Mesendoderm (in vitro differentiated cells): ENCODE measurements at regions not wholly inside any gene's neighbourhood (a gene's known extent, or its start where the extent isn't known, plus 50 kb on each side); places are given as distances from the start of the nearest gene placed in this dataset.

Source experiments
- DNase-seq: peaks from one replicate; pipeline ENCODE4 v3.0.0; 2013
- H2AK5ac ChIP-seq: 2 replicates; pipeline ENCODE4 v1.6.1; 2013; ENCODE audit warnings: low read length, inconsistent platforms
- H2BK120ac ChIP-seq: 2 replicates; pipeline ENCODE4 v1.6.1; 2013; ENCODE audit warnings: low read depth, mild to moderate bottlenecking, low read length, moderate library complexity, mixed read lengths
- H2BK15ac ChIP-seq: replicated peaks from 2 replicates; pipeline ENCODE4 v1.6.1; 2013; ENCODE audit warnings: low read depth, mild to moderate bottlenecking, moderate library complexity
- H2BK5ac ChIP-seq: 2 replicates; pipeline ENCODE4 v1.6.1; 2013; ENCODE audit warnings: low read length, inconsistent platforms
- H3K18ac ChIP-seq: 2 replicates; pipeline ENCODE4 v1.6.1; 2013; ENCODE audit warnings: mild to moderate bottlenecking, low read length, mixed read lengths
- H3K23ac ChIP-seq: one replicate; pipeline ENCODE4 v1.6.1; 2013; ENCODE audit warnings: low read length
- H3K27ac ChIP-seq: 2 replicates; pipeline ENCODE4 v1.5.1; 2013; ENCODE audit warnings: low read depth, mild to moderate bottlenecking, inconsistent platforms, low read length, moderate library complexity
- H3K27me3 ChIP-seq: 2 replicates; pipeline ENCODE4 v1.6.1; 2013; ENCODE audit warnings: low read length, control low read depth, mild to moderate bottlenecking, inconsistent platforms; ENCODE audit not compliant: insufficient read depth, poor library complexity
- H3K36me3 ChIP-seq: 2 replicates; pipeline ENCODE4 v1.6.1; 2013; ENCODE audit warnings: low read length, inconsistent platforms; ENCODE audit not compliant: control insufficient read depth, insufficient read depth
- H3K4ac ChIP-seq: one replicate; pipeline ENCODE4 v1.6.1; 2013; ENCODE audit warnings: low read depth, mild to moderate bottlenecking, low read length, moderate library complexity
- H3K4me1 ChIP-seq: 2 replicates; pipeline ENCODE4 v1.6.1; 2013; ENCODE audit warnings: low read depth, low read length, inconsistent platforms; ENCODE audit not compliant: control insufficient read depth
- H3K4me2 ChIP-seq: 2 replicates; pipeline ENCODE4 v1.6.1; 2013; ENCODE audit warnings: low read length
- H3K4me3 ChIP-seq: 2 replicates; pipeline ENCODE4 v1.5.1; 2013; ENCODE audit warnings: mild to moderate bottlenecking, low read length
- H3K56ac ChIP-seq: one replicate; pipeline ENCODE4 v1.6.1; 2013; ENCODE audit warnings: low read length
- H3K79me1 ChIP-seq: 2 replicates; pipeline ENCODE4 v1.6.1; 2013; ENCODE audit warnings: low read length, inconsistent platforms
- H3K79me2 ChIP-seq: 2 replicates; pipeline ENCODE4 v1.6.1; 2013; ENCODE audit warnings: mild to moderate bottlenecking, low read length; ENCODE audit not compliant: control insufficient read depth, insufficient read depth
- H3K9ac ChIP-seq: 2 replicates; pipeline ENCODE4 v1.6.1; 2013; ENCODE audit warnings: low read length, inconsistent platforms
- H4K5ac ChIP-seq: one replicate; pipeline ENCODE4 v1.6.1; 2013; ENCODE audit warnings: low read length
- H4K8ac ChIP-seq: one replicate; pipeline ENCODE4 v1.6.1; 2013; ENCODE audit warnings: low read depth, mild to moderate bottlenecking, control low read depth, low read length, moderate library complexity
- WGBS: extraction: QIAGEN DNeasy Blood & Tissue Kit; methylation state at CpG from one replicate; pipeline ENCODE4 v1.1.7; 2013; ENCODE audit warnings: low lambda C conversion rate, missing lambda C conversion rate; ENCODE audit not compliant: insufficient coverage; ENCODE audit errors: extremely low coverage; 5-methylcytosine and 5-hydroxymethylcytosine counted together

DNA sequence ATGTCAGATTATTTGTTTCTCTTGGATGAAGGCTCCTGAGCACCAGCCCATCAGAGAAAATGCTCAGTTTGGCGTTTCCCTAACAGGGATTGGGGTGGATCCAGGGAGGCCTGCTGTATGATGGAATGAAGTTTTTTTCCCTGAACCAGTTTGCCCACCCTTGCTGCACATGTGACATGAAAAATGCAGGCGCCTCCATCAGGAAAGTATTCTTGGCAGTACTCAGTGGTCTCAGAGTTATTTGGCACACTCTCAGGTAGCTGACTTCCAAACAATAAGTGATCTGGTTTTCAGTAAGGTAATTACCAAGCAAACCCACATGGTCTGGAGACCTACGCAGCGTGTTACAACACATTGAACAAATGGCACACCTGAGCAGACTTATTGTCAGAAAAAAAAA, 254.9 kb downstream of the PAX3 start:
- Histone ChIP-seq H3K56ac (no peak overlapping the region), H3K27me3 (no peaks in the 10 kb centered on the region), H3K23ac (no peak overlapping the region), H3K79me2 (no peaks in the 10 kb centered on the region), H2AK5ac (no peak overlapping the region), H3K4me3 (no peak overlapping the region), H3K4me2 (no peak overlapping the region), H3K4me1 (no peaks in the 10 kb centered on the region), H4K8ac (no peak overlapping the region), H2BK120ac (no peak overlapping the region), H3K4ac (no peak overlapping the region), H2BK5ac (no peak overlapping the region), H4K5ac (no peak overlapping the region), H3K9ac (no peak overlapping the region), H3K27ac (no peak overlapping the region), H3K18ac (no peak overlapping the region), H3K79me1 (no peaks in the 10 kb centered on the region), H3K36me3 (no peaks in the 10 kb centered on the region), H2BK15ac (no peak overlapping the region)
- no peak for DNase-seq
- WGBS = no CpG with 5 or more reads among the region's 4 CpGs

DNA sequence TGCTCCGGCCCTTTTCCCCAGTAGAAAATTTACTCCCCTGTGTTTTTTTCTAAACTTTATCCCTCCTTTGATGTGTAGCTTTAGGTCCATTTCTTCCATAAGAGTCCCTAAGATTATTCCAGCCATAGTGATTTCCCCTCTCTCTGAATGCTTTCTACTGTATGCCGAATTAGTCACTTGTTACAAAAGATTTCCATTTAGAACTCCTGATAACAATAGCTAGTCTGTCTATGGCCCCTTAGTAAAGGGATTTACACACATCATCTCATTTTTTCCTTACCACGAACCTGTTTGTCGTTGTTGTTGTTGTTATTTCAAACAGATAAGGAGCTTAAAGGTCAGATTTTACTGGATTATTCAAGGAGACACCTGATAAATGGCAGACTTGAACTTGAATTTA, 256.1 kb downstream of the PAX3 start:
- Histone ChIP-seq H3K56ac (no peak overlapping the region), H4K5ac (no peak overlapping the region), H3K4ac (no peak overlapping the region), H3K79me2 (no peaks in the 10 kb centered on the region), H3K79me1 (no peaks in the 10 kb centered on the region), H3K9ac (no peak overlapping the region), H3K27ac (no peak overlapping the region), H3K4me1 (no peaks in the 10 kb centered on the region), H3K18ac (no peak overlapping the region), H2AK5ac (no peak overlapping the region), H3K23ac (no peak overlapping the region), H2BK5ac (no peak overlapping the region), H4K8ac (no peak overlapping the region), H3K27me3 (no peaks in the 10 kb centered on the region), H2BK120ac (no peak overlapping the region), H3K4me2 (no peak overlapping the region), H3K4me3 (no peak overlapping the region), H3K36me3 (no peaks in the 10 kb centered on the region), H2BK15ac (no peak overlapping the region)
- no peak for DNase-seq
- no CpG with 5 or more reads among the region's 4 CpGs for WGBS

GRCh38 chr2:222040333-222040732, 258.5 kb downstream of the PAX3 start:
- H3K9ac ChIP-seq = no peak overlapping the region
- no peaks in the 10 kb centered on the region for H3K79me2 ChIP-seq
- no CpG with 5 or more reads among the region's 2 CpGs for WGBS
- no peak overlapping the region for H2BK15ac ChIP-seq
- H3K18ac ChIP-seq = no peak overlapping the region
- no peak overlapping the region for H3K4me2 ChIP-seq
- H3K27me3 ChIP-seq = no peaks in the 10 kb centered on the region
- no peak overlapping the region for H2AK5ac ChIP-seq
- H3K4me1 ChIP-seq = no peaks in the 10 kb centered on the region
- no peak overlapping the region for H3K23ac ChIP-seq
- H3K4me3 ChIP-seq = no peak overlapping the region
- H2BK120ac ChIP-seq = no peak overlapping the region
- no peak overlapping the region for H4K5ac ChIP-seq
- no peak overlapping the region for H3K4ac ChIP-seq
- no peak overlapping the region for H3K27ac ChIP-seq
- H2BK5ac ChIP-seq = no peak overlapping the region
- no peak overlapping the region for H3K56ac ChIP-seq
- no peak overlapping the region for H4K8ac ChIP-seq
- H3K79me1 ChIP-seq = no peaks in the 10 kb centered on the region
- no peak for DNase-seq
- H3K36me3 ChIP-seq = no peaks in the 10 kb centered on the region

GRCh38 chr2:222039821-222040220, 259.0 kb downstream of the PAX3 start:
- H3K4ac ChIP-seq = no peak overlapping the region
- H2BK120ac ChIP-seq = no peak overlapping the region

DNA sequence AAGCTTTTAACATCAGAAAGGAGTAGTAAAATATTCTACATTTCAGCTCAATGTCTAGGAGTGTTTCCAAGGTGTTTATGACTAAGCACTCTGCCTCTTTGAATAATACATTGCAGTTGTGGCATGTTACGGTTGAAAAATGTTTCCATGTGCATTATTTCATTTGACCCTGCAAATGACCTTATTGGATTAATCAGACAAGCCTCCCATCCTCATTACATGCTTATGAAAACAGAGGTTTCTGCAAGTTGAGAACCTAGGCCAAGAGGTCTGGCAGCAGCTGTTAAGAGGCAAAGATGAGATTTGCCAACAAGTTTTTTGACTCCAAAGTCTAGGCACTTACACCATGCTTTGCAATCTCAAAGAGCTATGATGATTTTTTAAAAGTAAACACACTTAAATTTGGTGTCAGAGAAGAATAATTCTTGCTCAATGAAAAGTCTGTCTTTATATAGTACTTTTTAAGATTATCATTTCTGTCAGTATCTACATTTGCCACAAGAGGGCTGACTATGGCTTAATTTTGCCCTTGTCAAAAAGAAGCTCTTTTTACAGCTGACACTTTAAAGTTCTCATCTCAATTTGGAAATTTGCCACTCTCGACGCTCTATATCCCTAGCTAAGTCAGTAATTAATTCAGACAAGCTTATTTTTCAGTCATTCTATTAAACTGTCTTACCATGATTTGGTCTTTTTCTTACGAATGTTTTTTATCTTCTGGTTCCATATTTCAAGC, 260.6 kb downstream of the PAX3 start:
- H3K18ac ChIP-seq = no peak overlapping the region
- no peaks in the 10 kb centered on the region for H3K36me3 ChIP-seq
- WGBS = no CpG with 5 or more reads among the region's 4 CpGs
- no peak overlapping the region for H2AK5ac ChIP-seq
- no peak overlapping the region for H3K9ac ChIP-seq
- H4K5ac ChIP-seq = no peak overlapping the region
- H3K4me1 ChIP-seq = no peaks in the 10 kb centered on the region
- H3K4me3 ChIP-seq = no peak overlapping the region
- no peak overlapping the region for H3K4me2 ChIP-seq
- no peak overlapping the region for H2BK120ac ChIP-seq
- H2BK5ac ChIP-seq = no peak overlapping the region
- H3K79me1 ChIP-seq = no peaks in the 10 kb centered on the region
- DNase-seq = peak; percentile 25
- no peaks in the 10 kb centered on the region for H3K79me2 ChIP-seq
- H3K23ac ChIP-seq = no peak overlapping the region
- H4K8ac ChIP-seq = no peak overlapping the region
- no peak overlapping the region for H3K56ac ChIP-seq
- H3K27ac ChIP-seq = no peak overlapping the region
- no peaks in the 10 kb centered on the region for H3K27me3 ChIP-seq
- no peak overlapping the region for H2BK15ac ChIP-seq
- H3K4ac ChIP-seq = no peak overlapping the region

More at GRCh38 chr2:222039821-222040220, 259.0 kb downstream of the PAX3 start:
- H4K5ac ChIP-seq = no peak overlapping the region
- H3K79me2 ChIP-seq = no peaks in the 10 kb centered on the region
- no peaks in the 10 kb centered on the region for H3K4me1 ChIP-seq
- H3K9ac ChIP-seq = no peak overlapping the region
- no peaks in the 10 kb centered on the region for H3K79me1 ChIP-seq
- no peak overlapping the region for H3K56ac ChIP-seq
- no peaks in the 10 kb centered on the region for H3K36me3 ChIP-seq
- no CpG with 5 or more reads among the region's 3 CpGs for WGBS
- no peak overlapping the region for H2AK5ac ChIP-seq
- no peak overlapping the region for H3K18ac ChIP-seq
- H2BK15ac ChIP-seq = no peak overlapping the region
- H3K27ac ChIP-seq = no peak overlapping the region
- no peak overlapping the region for H4K8ac ChIP-seq
- H3K27me3 ChIP-seq = no peaks in the 10 kb centered on the region
- H3K4me2 ChIP-seq = no peak overlapping the region
- H2BK5ac ChIP-seq = no peak overlapping the region
- DNase-seq = no peak
- H3K4me3 ChIP-seq = no peak overlapping the region
- H3K23ac ChIP-seq = no peak overlapping the region

- no peak overlapping the region for H3K4ac ChIP-seq
- H3K36me3 ChIP-seq = no peaks in the 10 kb centered on the region
- H2BK15ac ChIP-seq = no peak overlapping the region
- H3K18ac ChIP-seq = no peak overlapping the region
- no peak overlapping the region for H3K56ac ChIP-seq
- H2BK120ac ChIP-seq = no peak overlapping the region
- H4K5ac ChIP-seq = no peak overlapping the region
- H3K79me2 ChIP-seq = no peaks in the 10 kb centered on the region
- no peak overlapping the region for H2AK5ac ChIP-seq
- H3K79me1 ChIP-seq = no peaks in the 10 kb centered on the region
- no peak overlapping the region for H3K9ac ChIP-seq
- no CpG with 5 or more reads among the region's 3 CpGs for WGBS
- no peak overlapping the region for H3K27ac ChIP-seq
- no peak overlapping the region for H3K23ac ChIP-seq
- no peaks in the 10 kb centered on the region for H3K27me3 ChIP-seq
- H3K4me2 ChIP-seq = no peak overlapping the region
- no peak overlapping the region for H2BK5ac ChIP-seq
- H3K4me3 ChIP-seq = no peak overlapping the region
- no peaks in the 10 kb centered on the region for H3K4me1 ChIP-seq
- no peak overlapping the region for H4K8ac ChIP-seq
- no peak for DNase-seq
Measured at GRCh38 chr2:222037211-222037610, 261.6 kb downstream of the PAX3 start.
